HEK293 (cell line): ENCODE measurements at regions not wholly inside any gene's neighbourhood (a gene's known extent, or its start where the extent isn't known, plus 50 kb on each side); places are given as distances from the start of the nearest gene placed in this dataset.
"Not testable (repeated sequence)": the region's sequence is repeated elsewhere in the genome, so short reads cannot be mapped to it uniquely, and the experiment has no call there.

ENCODE experiments used
- HOXD13 ChIP-seq: sonication (generic); formaldehyde crosslinking; IDR thresholded peaks from 2 replicates; pipeline ENCODE4 v1.8.0; 2022; ENCODE audit warnings: missing genetic modification reagents, borderline replicate concordance
- ZNF138 ChIP-seq: fragments of 450-650 bp; formaldehyde crosslinking; IDR thresholded peaks from 2 replicates; pipeline ENCODE4 v1.5.1; 2016; ENCODE audit warnings: missing biosample characterization, missing genetic modification characterization, borderline replicate concordance
- ZNF2 ChIP-seq: fragments of 450-650 bp; formaldehyde crosslinking; IDR thresholded peaks from 2 replicates; pipeline ENCODE4 v1.5.1; 2016; ENCODE audit warnings: missing biosample characterization, missing genetic modification characterization
- ZNF211 ChIP-seq: fragments of 450-650 bp; formaldehyde crosslinking; IDR thresholded peaks from 2 replicates; pipeline ENCODE4 v1.5.1; 2016; ENCODE audit warnings: low read depth, missing biosample characterization, missing genetic modification characterization
- ZNF560 ChIP-seq: fragments of 450-650 bp; formaldehyde crosslinking; IDR thresholded peaks from 2 replicates; pipeline ENCODE4 v1.5.1; 2017; ENCODE audit warnings: missing biosample characterization, missing genetic modification characterization, borderline replicate concordance
- ZNF707 ChIP-seq: fragments of 450-650 bp; formaldehyde crosslinking; IDR thresholded peaks from 2 replicates; pipeline ENCODE4 v1.5.1; 2016; ENCODE audit warnings: missing biosample characterization, missing genetic modification characterization
- TF ChIP-seq, protein P1 (sequence below): fragments of 450-650 bp; formaldehyde crosslinking; IDR thresholded peaks from 2 replicates; pipeline ENCODE4 v1.5.1; 2016; ENCODE audit warnings: missing biosample characterization, missing genetic modification characterization, borderline replicate concordance
- TF ChIP-seq, protein P2 (sequence below): fragments of 450-650 bp; formaldehyde crosslinking; IDR thresholded peaks from 2 replicates; pipeline ENCODE4 v1.5.1; 2016; ENCODE audit warnings: missing biosample characterization, missing genetic modification characterization

DNA sequence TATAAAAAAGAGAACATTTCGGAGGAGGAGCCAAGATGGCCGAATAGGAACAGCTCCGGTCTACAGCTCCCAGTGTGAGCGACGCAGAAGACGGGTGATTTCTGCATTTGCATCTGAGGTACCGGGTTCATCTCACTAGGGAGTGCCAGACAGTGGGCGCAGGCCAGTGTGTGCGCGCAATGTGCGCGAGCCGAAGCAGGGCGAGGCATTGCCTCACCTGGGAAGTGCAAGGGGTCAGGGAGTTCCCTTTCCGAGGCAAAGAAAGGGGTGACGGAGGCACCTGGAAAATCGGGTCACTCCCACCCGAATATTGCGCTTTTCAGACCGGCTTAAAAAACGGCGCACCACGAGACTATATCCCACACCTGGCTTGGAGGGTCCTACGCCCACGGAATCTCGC lies 141.9 kb upstream of the SYNPR start:
- TF ChIP-seq ZNF211; ZNF707 (tag by site-specific recombination); ZNF2 (tag by site-specific recombination); HOXD13; ZNF560 (tag by site-specific recombination); ZNF138 (tag by site-specific recombination): not testable (repeated sequence)
- TF ChIP-seq, protein P1, sequence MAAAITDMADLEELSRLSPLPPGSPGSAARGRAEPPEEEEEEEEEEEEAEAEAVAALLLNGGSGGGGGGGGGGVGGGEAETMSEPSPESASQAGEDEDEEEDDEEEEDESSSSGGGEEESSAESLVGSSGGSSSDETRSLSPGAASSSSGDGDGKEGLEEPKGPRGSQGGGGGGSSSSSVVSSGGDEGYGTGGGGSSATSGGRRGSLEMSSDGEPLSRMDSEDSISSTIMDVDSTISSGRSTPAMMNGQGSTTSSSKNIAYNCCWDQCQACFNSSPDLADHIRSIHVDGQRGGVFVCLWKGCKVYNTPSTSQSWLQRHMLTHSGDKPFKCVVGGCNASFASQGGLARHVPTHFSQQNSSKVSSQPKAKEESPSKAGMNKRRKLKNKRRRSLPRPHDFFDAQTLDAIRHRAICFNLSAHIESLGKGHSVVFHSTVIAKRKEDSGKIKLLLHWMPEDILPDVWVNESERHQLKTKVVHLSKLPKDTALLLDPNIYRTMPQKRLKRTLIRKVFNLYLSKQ (tag by site-specific recombination), result not testable (repeated sequence)
- TF ChIP-seq, protein P2, sequence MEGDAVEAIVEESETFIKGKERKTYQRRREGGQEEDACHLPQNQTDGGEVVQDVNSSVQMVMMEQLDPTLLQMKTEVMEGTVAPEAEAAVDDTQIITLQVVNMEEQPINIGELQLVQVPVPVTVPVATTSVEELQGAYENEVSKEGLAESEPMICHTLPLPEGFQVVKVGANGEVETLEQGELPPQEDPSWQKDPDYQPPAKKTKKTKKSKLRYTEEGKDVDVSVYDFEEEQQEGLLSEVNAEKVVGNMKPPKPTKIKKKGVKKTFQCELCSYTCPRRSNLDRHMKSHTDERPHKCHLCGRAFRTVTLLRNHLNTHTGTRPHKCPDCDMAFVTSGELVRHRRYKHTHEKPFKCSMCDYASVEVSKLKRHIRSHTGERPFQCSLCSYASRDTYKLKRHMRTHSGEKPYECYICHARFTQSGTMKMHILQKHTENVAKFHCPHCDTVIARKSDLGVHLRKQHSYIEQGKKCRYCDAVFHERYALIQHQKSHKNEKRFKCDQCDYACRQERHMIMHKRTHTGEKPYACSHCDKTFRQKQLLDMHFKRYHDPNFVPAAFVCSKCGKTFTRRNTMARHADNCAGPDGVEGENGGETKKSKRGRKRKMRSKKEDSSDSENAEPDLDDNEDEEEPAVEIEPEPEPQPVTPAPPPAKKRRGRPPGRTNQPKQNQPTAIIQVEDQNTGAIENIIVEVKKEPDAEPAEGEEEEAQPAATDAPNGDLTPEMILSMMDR (tag by site-specific recombination), result not testable (repeated sequence)
